GM13977 (cell line): ENCODE measurements at regions not wholly inside any gene's neighbourhood (a gene's known extent, or its start where the extent isn't known, plus 50 kb on each side); places are given as distances from the start of the nearest gene placed in this dataset.
"Not testable (repeated sequence)": the region's sequence is repeated elsewhere in the genome, so short reads cannot be mapped to it uniquely, and the experiment has no call there.

ENCODE experiments used
- DNase-seq: peaks from one replicate; pipeline ENCODE4 v3.0.0; 2012; ENCODE audit warnings: low spot score
- CTCF ChIP-seq: IDR thresholded peaks from 2 replicates; pipeline ENCODE4 v1.5.1; 2012; ENCODE audit warnings: mild to moderate bottlenecking, control low read depth; ENCODE audit not compliant: insufficient read depth; ENCODE audit errors: extremely low read depth, missing control alignments
- in situ Hi-C: fragments of 300-500 bp; cut with MboI; formaldehyde crosslinking; loops from one replicate; pipeline ENCODE4 v1.12.0; 2022; ENCODE audit warnings: low sequenced_read_pairs, low pct_unique_long_range_greater_than_20kb, mixed read lengths, inconsistent platforms; ENCODE audit not compliant: unreplicated experiment

- in situ Hi-C loops, result no loop called here
- no peak for DNase-seq
- TF ChIP-seq CTCF, result no peak
These were observed 199.5 kb downstream of the TBC1D2B start for GRCh38 chr15:77877869-77878577.

DNA sequence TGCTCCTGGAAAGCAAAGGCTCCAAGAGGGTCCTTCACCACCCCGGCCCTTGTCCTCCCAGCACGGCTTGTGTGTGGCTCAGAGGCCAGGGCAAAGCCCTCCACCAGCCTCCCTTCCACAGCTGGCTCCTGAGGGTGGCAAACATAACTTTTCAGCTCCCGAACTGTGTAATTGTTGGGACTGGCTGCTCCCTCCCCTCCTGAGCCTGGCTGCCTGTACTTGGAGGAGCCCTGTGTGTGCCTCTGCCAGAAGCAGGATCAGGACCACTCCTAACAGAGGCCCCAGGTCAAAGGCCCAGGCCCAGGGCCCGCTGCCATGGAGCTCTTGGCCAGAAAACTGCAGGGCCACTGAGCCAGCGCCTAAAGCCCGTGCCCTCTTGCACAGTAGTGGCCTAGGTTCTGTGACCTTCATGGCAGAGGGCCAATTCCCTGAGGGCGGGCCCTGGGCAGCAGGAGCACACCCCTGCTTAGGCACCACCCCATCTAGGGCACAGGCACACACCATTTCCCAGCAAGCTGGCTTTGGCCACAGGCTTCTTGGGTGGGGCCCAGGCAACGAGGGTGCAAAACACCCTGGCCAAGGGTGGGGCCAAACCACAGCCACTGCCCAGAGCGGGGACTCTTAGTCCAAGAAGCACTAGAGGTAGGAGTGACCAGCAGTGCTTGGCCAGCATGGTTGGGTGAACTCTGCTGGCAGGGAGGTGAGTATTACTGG lies 201.2 kb downstream of the TBC1D2B start:
- in situ Hi-C loops, DNase-seq: not testable (repeated sequence)

GRCh38 chr15:77875066-77875721 lies 202.3 kb downstream of the TBC1D2B start:
- peak; percentile 69 for TF ChIP-seq CTCF
- in situ Hi-C loops, result not testable (repeated sequence)
- peak; percentile 71 for DNase-seq

- TF ChIP-seq CTCF, result no peak
- DNase-seq, result no peak
- in situ Hi-C loops, result no loop called here
These were observed 203.4 kb downstream of the TBC1D2B start for GRCh38 chr15:77874063-77874462.

DNA sequence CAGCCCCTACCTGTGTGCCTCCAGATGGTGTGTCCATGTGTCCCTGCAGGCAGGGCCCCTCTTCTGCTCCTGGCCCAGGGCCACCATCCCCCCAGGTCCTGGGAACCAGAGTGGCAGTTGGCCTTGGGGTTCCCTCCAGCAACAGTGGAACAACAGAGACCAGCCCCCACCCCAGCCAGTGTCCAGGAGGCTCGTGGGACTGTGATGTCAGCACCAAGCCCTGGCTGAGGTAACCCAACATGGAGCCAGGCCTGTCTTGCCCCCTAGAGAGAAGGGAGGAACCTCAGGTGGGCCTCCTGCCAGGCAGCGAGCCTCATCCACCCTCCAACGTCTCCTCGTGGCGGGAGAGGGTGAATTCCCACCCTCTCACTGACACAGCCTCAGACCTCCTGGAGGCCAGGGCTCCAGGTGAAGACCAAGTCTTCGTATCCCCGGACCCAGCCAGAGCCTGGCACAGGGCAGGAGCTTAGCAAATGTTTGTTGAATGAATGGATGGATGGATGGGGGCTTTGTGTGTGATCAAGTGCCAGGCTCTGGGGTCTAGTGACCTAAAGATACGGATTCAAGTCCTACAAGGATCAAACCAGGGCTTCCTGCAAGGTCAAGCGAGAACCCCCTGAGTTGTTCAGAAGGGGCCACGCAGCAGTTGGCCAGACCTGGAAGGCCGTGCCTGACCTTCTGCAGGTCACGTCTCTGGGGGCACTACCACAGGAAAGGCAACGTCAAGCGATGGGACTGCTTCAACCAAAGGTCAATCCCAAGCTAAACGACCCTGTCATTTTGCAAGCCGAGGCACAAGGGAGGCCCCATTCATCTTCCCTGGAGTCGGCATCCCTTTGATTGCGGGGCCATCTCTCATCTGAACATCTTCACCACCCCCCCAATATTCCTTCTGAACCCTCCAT lies 204.7 kb downstream of the TBC1D2B start:
- DNase-seq, in situ Hi-C loops: not testable (repeated sequence)

DNA sequence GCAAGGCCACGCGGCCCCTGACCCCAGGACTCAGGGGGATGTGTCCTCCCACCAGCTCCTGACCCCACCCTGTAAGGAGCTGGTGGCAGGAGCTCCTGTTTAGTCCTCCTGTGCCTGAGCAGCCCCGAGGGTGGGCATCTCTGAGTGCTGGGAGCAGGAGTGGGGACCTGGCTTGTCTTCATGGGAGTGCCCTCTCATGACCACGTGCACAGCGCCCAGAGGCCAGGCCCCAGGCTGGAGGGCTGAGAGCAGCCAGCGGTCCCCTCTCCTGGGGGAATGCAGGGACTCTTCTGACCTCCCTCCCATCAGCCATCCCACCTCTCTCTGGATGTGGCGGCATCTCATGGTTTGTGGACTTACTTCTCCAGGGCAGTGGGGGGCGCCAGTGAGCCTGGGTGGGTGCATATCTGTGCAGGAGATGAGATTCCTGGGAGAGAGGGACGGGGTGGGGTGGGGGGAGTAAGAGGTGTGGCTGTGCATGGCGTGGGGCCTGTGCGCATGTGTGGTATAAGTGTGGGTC lies 205.6 kb downstream of the TBC1D2B start:
- DNase-seq, result no peak
- in situ Hi-C loops, result no loop called here
- no peak for TF ChIP-seq CTCF
